Endothelial cell of umbilical vein (primary cell): ENCODE measurements at regions not wholly inside any gene's neighbourhood (a gene's known extent, or its start where the extent isn't known, plus 50 kb on each side); places are given as distances from the start of the nearest gene placed in this dataset.

Experiments used
- BruUV-seq: library from RNA; stranded (reverse); fragments of 400-500 nt; replicated peaks from 2 replicates; lab custom pipeline; 2021; lab: Mats Ljungman, UMichigan
- CTCF ChIA-PET: fragments of 300-600, 350-600 bp; sonication (Branson Sonifier 250); formaldehyde crosslinking; loops from one replicate; lab custom pipeline; 2021; ENCODE audit warnings: antibody characterized with exemption, inconsistent platforms; lab: Charles Lee
- POLR2A ChIA-PET: fragments of 300-600, 350-600 bp; sonication (Branson Sonifier 250); formaldehyde crosslinking; loops from one replicate; lab custom pipeline; 2021; ENCODE audit warnings: antibody characterized with exemption, inconsistent platforms; lab: Charles Lee
- DNase-seq: peaks from one replicate; pipeline ENCODE4 v3.0.0-alpha.2; 2011; ENCODE audit warnings: low read depth, low spot score
- FAIRE-seq: peaks from 2 replicates; lab custom pipeline; 2011; peaks lifted over from hg19 to GRCh38; lab: Jason Lieb, UNC
- H2AFZ ChIP-seq: 2 replicates; pipeline ENCODE4 v1.6.0; 2012; ENCODE audit warnings: low read depth, low read length, control low read depth, inconsistent platforms
- H3K27ac ChIP-seq: 2 replicates; pipeline ENCODE4 v1.5.1; 2011; ENCODE audit warnings: low read depth, mild to moderate bottlenecking, control low read depth, low read length, moderate library complexity; ENCODE audit not compliant: insufficient read depth
- H3K27me3 ChIP-seq, 2 experiments: 2 replicates each; pipeline versions ENCODE4 v1.6.0 to v1.6.1; 2011; ENCODE audit warnings: low read length in 2 of 2, mixed read lengths in 1 of 2; ENCODE audit not compliant: control insufficient read depth in 2 of 2, insufficient read depth in 2 of 2
- H3K36me3 ChIP-seq, 2 experiments: 2 replicates in 1 of 2; 3 replicates in 1 of 2; pipeline ENCODE4 v1.5.1; 2011; ENCODE audit warnings: low read length in 2 of 2, mild to moderate bottlenecking in 1 of 2, moderate library complexity in 1 of 2; ENCODE audit not compliant: control insufficient read depth in 2 of 2, insufficient read depth in 2 of 2; ENCODE audit errors: extremely low read depth in 1 of 2
- H3K4me1 ChIP-seq: 3 replicates; pipeline ENCODE4 v1.5.1; 2011; ENCODE audit warnings: mild to moderate bottlenecking, low read length; ENCODE audit not compliant: control insufficient read depth, insufficient read depth; ENCODE audit errors: extremely low read depth
- H3K4me2 ChIP-seq: 2 replicates; pipeline ENCODE4 v1.6.1; 2011; ENCODE audit warnings: low read length, control low read depth, mixed read lengths; ENCODE audit not compliant: insufficient read depth
- H3K4me3 ChIP-seq, 3 experiments: fragments of 200-600 bp in 1 of 3; sonication (generic), shearing (Covaris generic) in 1 of 3; replicated peaks in 1 of 3; 2 replicates each; pipeline ENCODE4 v1.5.1; 2011 to 2016; ENCODE audit warnings: control low read depth in 3 of 3, low read length in 3 of 3, mild to moderate bottlenecking in 2 of 3, inconsistent platforms in 1 of 3, low read depth in 1 of 3, moderate library complexity in 1 of 3; ENCODE audit not compliant: insufficient read depth in 1 of 3
- H3K79me2 ChIP-seq: 2 replicates; pipeline ENCODE4 v1.6.0; 2012; ENCODE audit warnings: low read length, inconsistent platforms; ENCODE audit not compliant: control insufficient read depth, insufficient read depth
- H3K9ac ChIP-seq: replicated peaks from 2 replicates; pipeline ENCODE3; 2011; ENCODE audit warnings: low read length, control low read depth; ENCODE audit not compliant: insufficient read depth; ENCODE audit errors: extremely low read depth
- H3K9me1 ChIP-seq: replicated peaks from 3 replicates; pipeline ENCODE4 v1.6.0; 2011; ENCODE audit warnings: mild to moderate bottlenecking, low read length; ENCODE audit not compliant: control insufficient read depth, insufficient read depth; ENCODE audit errors: extremely low read depth
- H3K9me3 ChIP-seq: replicated peaks from 2 replicates; pipeline ENCODE4 v1.5.1; 2012; ENCODE audit warnings: low read length, inconsistent platforms; ENCODE audit not compliant: control insufficient read depth, insufficient read depth
- H4K20me1 ChIP-seq: replicated peaks from 2 replicates; pipeline ENCODE3; 2011; ENCODE audit warnings: mild to moderate bottlenecking, low read length; ENCODE audit not compliant: control insufficient read depth, insufficient read depth; ENCODE audit errors: extremely low read depth
- CTCF ChIP-seq, 2 donors: IDR thresholded peaks; 1 replicate in 1 of 2; 2 replicates in 1 of 2; pipeline ENCODE4 v1.5.1; 2011; ENCODE audit warnings: low read length in 2 of 2, mild to moderate bottlenecking in 2 of 2, moderate library complexity in 2 of 2, control low read depth in 1 of 2, inconsistent platforms in 1 of 2, low read depth in 1 of 2; ENCODE audit not compliant: insufficient read depth in 1 of 2; ENCODE audit errors: extremely low read depth in 1 of 2
- EZH2 ChIP-seq: IDR thresholded peaks from 2 replicates; pipeline ENCODE4 v1.6.1; 2012; ENCODE audit warnings: borderline replicate concordance, low read depth, mild to moderate bottlenecking, moderate library complexity, low read length, inconsistent platforms; ENCODE audit not compliant: severe bottlenecking
- GATA2 ChIP-seq: IDR thresholded peaks from 2 replicates; pipeline ENCODE4 v1.7.0; 2011; ENCODE audit warnings: low read depth, mild to moderate bottlenecking, moderate library complexity, mixed read lengths, low read length; ENCODE audit not compliant: insufficient read length, insufficient read depth
- JUN ChIP-seq: IDR thresholded peaks from 2 replicates; pipeline ENCODE4 v1.6.1; 2011; ENCODE audit warnings: borderline replicate concordance, low read depth; ENCODE audit not compliant: insufficient read length, insufficient read depth
- MAX ChIP-seq: IDR thresholded peaks from 2 replicates; pipeline ENCODE4 v1.6.1; 2011; ENCODE audit not compliant: insufficient read depth, insufficient read length
- MYC ChIP-seq: IDR thresholded peaks from one replicate; pipeline ENCODE4 v1.6.1; 2011; ENCODE audit warnings: mild to moderate bottlenecking, low read depth, low read length
- POLR2A ChIP-seq: IDR thresholded peaks from 2 replicates; pipeline ENCODE4 v1.6.1; 2012; ENCODE audit warnings: low read depth, mild to moderate bottlenecking, control low read depth, low read length
- POLR2AphosphoS5 ChIP-seq: IDR thresholded peaks from 2 replicates; pipeline ENCODE4 v1.6.1; 2012; ENCODE audit warnings: low read depth, mild to moderate bottlenecking, control low read depth, low read length, moderate library complexity; ENCODE audit not compliant: insufficient read depth
- dilution Hi-C: fragments of 300-500 bp; cut with MboI; formaldehyde crosslinking; loops from one replicate; pipeline ENCODE4 v1.15.0; 2019; ENCODE audit warnings: low sequenced_read_pairs; ENCODE audit not compliant: extremely low pct_ligation_motif_present
- intact Hi-C: fragments of 100-400 bp; cut with micrococcal nuclease; formaldehyde crosslinking; loops from one replicate; pipeline ENCODE4 v1.10.0; 2022

- H3K4me1 ChIP-seq: peaks cover 15% of the 10 kb centered on the region
- H3K9me1 ChIP-seq: no peaks in the 10 kb centered on the region
- no peaks in the 10 kb centered on the region for H3K27me3 ChIP-seq
- H3K79me2 ChIP-seq: no peaks in the 10 kb centered on the region
- intact Hi-C loops: loop anchor here (1.0 to 2.0 kb wide), 2 partner anchors 21 to 88 kb away; no protein-coding TSS in a partner anchor
- peak overlapping the region; percentile 22 for H3K27ac ChIP-seq
- peak overlapping the region; percentile 13 for H2AFZ ChIP-seq
- no peak for DNase-seq
- TF ChIP-seq POLR2AphosphoS5 (no peak), JUN (no peak), POLR2A (no peak), EZH2 (no peak), GATA2 (no peak), CTCF (IDR thresholded peaks at IDR 0.05; ENCODE audit: extremely low read depth in 1 of 2, insufficient read depth in 1 of 2, low read depth in 1 of 2, low read length in 2 of 2) (no peak), MAX (no peak), MYC (no peak)
- ChIA-PET POLR2A (no interaction called here), CTCF (interaction anchor here (0.6 to 2.8 kb wide), 4 partner anchors 10 to 120 kb away, joined by 3 to 9 read pairs (median 6); no protein-coding TSS in a partner anchor)
- H3K4me3 ChIP-seq: no peak overlapping the region
- H3K4me2 ChIP-seq: peak overlapping the region; percentile 45
- no peak for FAIRE-seq
- H3K9me3 ChIP-seq: no peaks in the 10 kb centered on the region
- dilution Hi-C loops: no loop called here
- H4K20me1 ChIP-seq: no peaks in the 10 kb centered on the region
- peak overlapping the region; percentile 40 for H3K9ac ChIP-seq
- no peaks in the 10 kb centered on the region for H3K36me3 ChIP-seq
- BruUV-seq: no TSS peak
Observed at GRCh38 chr3:126267976-126268615, 87.7 kb upstream of the ALDH1L1 start.
